Hepatocyte (in vitro differentiated cells): ENCODE measurements at regions not wholly inside any gene's neighbourhood (a gene's known extent, or its start where the extent isn't known, plus 50 kb on each side); places are given as distances from the start of the nearest gene placed in this dataset.
"Not testable (repeated sequence)": the region's sequence is repeated elsewhere in the genome, so short reads cannot be mapped to it uniquely, and the experiment has no call there.

Experiments
- DNase-seq: peaks from one replicate; pipeline ENCODE4 v3.0.0-alpha.2; 2016; ENCODE audit warnings: low spot score
- H2AFZ ChIP-seq: fragments of 200-600 bp; sonication (generic); 2 replicates; pipeline ENCODE4 v1.6.0; 2016; ENCODE audit warnings: antibody characterized with exemption, mild to moderate bottlenecking
- H3K27ac ChIP-seq: fragments of 200-600 bp; sonication (generic); 2 replicates; pipeline ENCODE4 v1.5.1; 2016; ENCODE audit warnings: mild to moderate bottlenecking
- H3K27me3 ChIP-seq: fragments of 200-600 bp; sonication (generic); 2 replicates; pipeline ENCODE4 v1.6.1; 2016
- H3K36me3 ChIP-seq: fragments of 200-600 bp; sonication (generic); replicated peaks from 2 replicates; pipeline ENCODE4 v1.5.1; 2016; ENCODE audit warnings: low read depth; ENCODE audit not compliant: insufficient read depth
- H3K4me1 ChIP-seq: fragments of 200-600 bp; sonication (generic); 2 replicates; pipeline ENCODE4 v1.5.1; 2016; ENCODE audit warnings: mild to moderate bottlenecking, moderate library complexity; ENCODE audit not compliant: insufficient read depth
- H3K4me2 ChIP-seq: fragments of 200-600 bp; sonication (generic); 2 replicates; pipeline ENCODE4 v1.6.0; 2016
- H3K4me3 ChIP-seq: fragments of 200-600 bp; sonication (generic); 2 replicates; pipeline ENCODE4 v1.5.1; 2016; ENCODE audit warnings: mild to moderate bottlenecking
- H3K79me2 ChIP-seq: fragments of 200-600 bp; sonication (generic); 2 replicates; pipeline ENCODE4 v1.6.0; 2017; ENCODE audit warnings: mild to moderate bottlenecking
- H3K9me2 ChIP-seq: fragments of 200-600 bp; sonication (generic); replicated peaks from 2 replicates; pipeline ENCODE4 v1.6.0; 2017; ENCODE audit warnings: mild to moderate bottlenecking; ENCODE audit not compliant: insufficient read depth
- H3K9me3 ChIP-seq: fragments of 200-600 bp; sonication (generic); 2 replicates; pipeline ENCODE4 v1.5.1; 2016; ENCODE audit warnings: low read depth, mild to moderate bottlenecking
- H4K20me1 ChIP-seq: fragments of 200-600 bp; sonication (generic); 2 replicates; pipeline ENCODE4 v1.6.0; 2016; ENCODE audit warnings: mild to moderate bottlenecking; ENCODE audit not compliant: insufficient read depth, poor library complexity, severe bottlenecking
- CTCF ChIP-seq: fragments of 200-600 bp; sonication (generic); IDR thresholded peaks from 2 replicates; pipeline ENCODE4 v1.5.1; 2016; ENCODE audit warnings: antibody characterized with exemption, mild to moderate bottlenecking; ENCODE audit not compliant: poor library complexity
- EZH2 ChIP-seq: fragments of 200-600 bp; sonication (generic); IDR thresholded peaks from 2 replicates; pipeline ENCODE4 v1.6.1; 2016; ENCODE audit warnings: antibody characterized with exemption, mild to moderate bottlenecking, borderline replicate concordance
- EZH2phosphoT487 ChIP-seq: fragments of 200-600 bp; sonication (generic); IDR thresholded peaks from one replicate; pipeline ENCODE4 v1.6.1; 2018; ENCODE audit warnings: antibody characterized with exemption, mild to moderate bottlenecking, low read depth, moderate library complexity; ENCODE audit not compliant: unreplicated experiment, severe bottlenecking
- WGBS: methylation state at CpG from one replicate; pipeline ENCODE4 v1.1.6; 2016; ENCODE audit warnings: low lambda C conversion rate; ENCODE audit errors: missing lambda C conversion rate; 5-methylcytosine and 5-hydroxymethylcytosine counted together

GRCh38 chr5:61232490-61233050, 70.3 kb upstream of the SMIM15 start:
- Histone ChIP-seq H3K79me2 (no peaks in the 10 kb centered on the region), H3K4me1 (no peaks in the 10 kb centered on the region), H3K9me3 (no peaks in the 10 kb centered on the region), H3K27me3 (no peaks in the 10 kb centered on the region), H3K9me2 (no peaks in the 10 kb centered on the region), H3K4me3 (no peak overlapping the region), H3K27ac (no peak overlapping the region), H2AFZ (no peak overlapping the region), H4K20me1 (no peaks in the 10 kb centered on the region), H3K36me3 (no peaks in the 10 kb centered on the region), H3K4me2 (no peak overlapping the region)
- WGBS = 84% methylated on average over 3 of the region's 3 CpGs
- no peak for DNase-seq
- no peak for TF ChIP-seq CTCF
- TF ChIP-seq EZH2 = no peak

- no peak for TF ChIP-seq CTCF
- TF ChIP-seq EZH2phosphoT487 = no peak
- no peak for TF ChIP-seq EZH2
Measured at GRCh38 chr5:61234019-61234418, 71.8 kb upstream of the SMIM15 start.

DNA sequence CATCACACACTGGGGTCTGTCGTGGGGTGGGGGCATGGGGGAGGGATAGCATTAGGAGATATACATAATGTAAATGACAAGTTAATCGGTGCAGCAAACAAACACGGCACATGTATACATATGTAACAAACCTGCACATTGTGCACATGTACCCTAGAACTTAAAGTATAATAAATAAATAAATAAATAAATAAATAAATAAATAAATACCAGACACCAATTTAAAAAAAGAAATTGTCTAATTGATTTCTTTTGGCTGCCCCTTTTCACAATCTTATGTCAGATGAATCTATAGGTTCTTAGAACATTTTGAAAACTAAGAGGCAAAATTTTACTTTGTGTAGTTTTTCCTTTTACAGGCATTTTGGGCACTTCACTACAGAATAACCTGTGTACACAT, 74.4 kb upstream of the SMIM15 start:
- H3K4me3 ChIP-seq, H3K27ac ChIP-seq, H3K4me2 ChIP-seq, H3K27me3 ChIP-seq, H2AFZ ChIP-seq, H4K20me1 ChIP-seq, H3K9me2 ChIP-seq, H3K4me1 ChIP-seq, H3K79me2 ChIP-seq, DNase-seq, H3K36me3 ChIP-seq, H3K9me3 ChIP-seq: not testable (repeated sequence)
- 88% methylated on average over 3 of the region's 3 CpGs for WGBS

More at GRCh38 chr5:61234019-61234418, 71.8 kb upstream of the SMIM15 start:
- H3K9me2 ChIP-seq = no peaks in the 10 kb centered on the region
- DNase-seq = no peak
- H3K9me3 ChIP-seq = no peaks in the 10 kb centered on the region
- no peaks in the 10 kb centered on the region for H3K27me3 ChIP-seq
- no peaks in the 10 kb centered on the region for H3K36me3 ChIP-seq
- H4K20me1 ChIP-seq = no peaks in the 10 kb centered on the region
- no peak overlapping the region for H3K4me3 ChIP-seq
- H3K4me1 ChIP-seq = no peaks in the 10 kb centered on the region
- no peaks in the 10 kb centered on the region for H3K79me2 ChIP-seq
- no peak overlapping the region for H2AFZ ChIP-seq
- no peak overlapping the region for H3K27ac ChIP-seq
- H3K4me2 ChIP-seq = no peak overlapping the region
- WGBS = 95% methylated on average over 4 of the region's 4 CpGs

- H3K27me3 ChIP-seq = no peaks in the 10 kb centered on the region
- no peak overlapping the region for H3K27ac ChIP-seq
- no peak overlapping the region for H3K4me2 ChIP-seq
- TF ChIP-seq CTCF (no peak), EZH2phosphoT487 (no peak), EZH2 (no peak)
- 77% methylated on average over 4 of the region's 4 CpGs for WGBS
- DNase-seq = no peak
- H4K20me1 ChIP-seq = no peaks in the 10 kb centered on the region
- no peaks in the 10 kb centered on the region for H3K79me2 ChIP-seq
- no peaks in the 10 kb centered on the region for H3K9me2 ChIP-seq
- H3K9me3 ChIP-seq = no peaks in the 10 kb centered on the region
- no peak overlapping the region for H3K4me3 ChIP-seq
- no peaks in the 10 kb centered on the region for H3K4me1 ChIP-seq
- no peak overlapping the region for H2AFZ ChIP-seq
- H3K36me3 ChIP-seq = no peaks in the 10 kb centered on the region
Measured at GRCh38 chr5:61245486-61245885, 83.2 kb upstream of the SMIM15 start.
